GM18861 (cell line): ENCODE measurements at regions not wholly inside any gene's neighbourhood (a gene's known extent, or its start where the extent isn't known, plus 50 kb on each side); places are given as distances from the start of the nearest gene placed in this dataset.
"Not testable (repeated sequence)": the region's sequence is repeated elsewhere in the genome, so short reads cannot be mapped to it uniquely, and the experiment has no call there.

Experiments used
- ATAC-seq: cut with Tn5 transposase; IDR thresholded peaks from one replicate; pipeline ENCODE4 v1.9.1; 2021; ENCODE audit not compliant: unreplicated experiment

DNA sequence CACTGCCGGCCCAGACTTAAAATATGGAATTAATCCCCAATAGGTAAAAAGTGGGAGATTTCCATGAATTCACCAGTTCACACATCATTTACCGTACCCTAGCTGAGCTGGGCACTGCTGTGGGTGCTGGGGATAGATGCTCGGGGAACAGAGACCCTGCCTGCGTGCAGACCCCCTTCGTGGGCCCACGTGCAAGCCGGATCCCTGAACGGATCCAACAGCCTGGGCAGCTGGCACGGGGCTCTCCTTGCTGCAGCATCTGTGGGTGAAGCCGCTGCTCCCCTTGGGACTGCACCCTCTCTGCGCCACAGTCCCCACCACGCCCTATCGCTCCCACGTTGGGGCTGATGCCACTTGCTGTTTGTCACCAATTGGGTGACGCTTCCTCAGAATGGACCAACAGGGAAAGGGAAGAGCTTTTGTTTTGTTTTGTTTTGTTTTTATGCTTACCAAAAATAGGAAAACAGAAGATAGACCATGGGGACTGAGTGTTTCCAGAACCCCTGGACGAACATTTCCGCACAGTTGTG, 279.7 kb upstream of the SFSWAP start:
- ATAC-seq, result not testable (repeated sequence)

DNA sequence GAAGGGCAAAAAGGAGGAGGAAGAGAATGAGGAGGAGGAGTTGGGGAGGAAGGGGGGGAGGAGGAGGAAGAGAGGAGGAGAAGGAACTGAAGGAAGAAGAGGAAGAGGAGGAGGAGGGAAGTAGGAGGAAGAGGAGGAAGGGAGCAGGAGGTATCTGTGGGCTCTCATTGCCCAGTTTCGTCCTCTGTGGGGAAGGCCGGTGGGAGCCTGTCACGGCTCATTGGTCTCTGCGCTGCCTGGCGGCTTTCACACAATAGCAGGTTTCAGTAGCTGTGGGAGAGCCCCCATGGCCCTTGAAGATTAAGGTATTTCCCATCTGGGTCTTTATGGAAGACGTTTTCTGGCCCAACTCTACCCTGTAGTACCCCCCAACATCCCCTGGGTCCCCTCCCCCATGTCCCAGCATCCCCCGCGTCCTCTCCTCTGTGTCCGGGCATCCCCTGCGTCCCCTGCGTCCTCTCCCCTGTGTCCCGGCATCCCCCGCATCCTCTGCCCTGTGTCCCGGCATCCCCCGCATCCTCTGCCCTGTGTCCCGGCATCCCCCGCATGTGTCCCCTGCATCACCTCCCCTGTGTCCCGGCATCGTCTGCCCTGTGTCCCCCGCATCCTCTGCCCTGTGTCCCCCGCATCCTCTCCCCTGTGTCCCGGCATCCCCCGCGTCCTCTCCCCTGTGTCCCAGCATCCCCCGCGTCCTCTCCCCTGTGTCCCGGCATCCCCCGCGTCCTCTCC, 278.2 kb upstream of the SFSWAP start:
- no peak for ATAC-seq

DNA sequence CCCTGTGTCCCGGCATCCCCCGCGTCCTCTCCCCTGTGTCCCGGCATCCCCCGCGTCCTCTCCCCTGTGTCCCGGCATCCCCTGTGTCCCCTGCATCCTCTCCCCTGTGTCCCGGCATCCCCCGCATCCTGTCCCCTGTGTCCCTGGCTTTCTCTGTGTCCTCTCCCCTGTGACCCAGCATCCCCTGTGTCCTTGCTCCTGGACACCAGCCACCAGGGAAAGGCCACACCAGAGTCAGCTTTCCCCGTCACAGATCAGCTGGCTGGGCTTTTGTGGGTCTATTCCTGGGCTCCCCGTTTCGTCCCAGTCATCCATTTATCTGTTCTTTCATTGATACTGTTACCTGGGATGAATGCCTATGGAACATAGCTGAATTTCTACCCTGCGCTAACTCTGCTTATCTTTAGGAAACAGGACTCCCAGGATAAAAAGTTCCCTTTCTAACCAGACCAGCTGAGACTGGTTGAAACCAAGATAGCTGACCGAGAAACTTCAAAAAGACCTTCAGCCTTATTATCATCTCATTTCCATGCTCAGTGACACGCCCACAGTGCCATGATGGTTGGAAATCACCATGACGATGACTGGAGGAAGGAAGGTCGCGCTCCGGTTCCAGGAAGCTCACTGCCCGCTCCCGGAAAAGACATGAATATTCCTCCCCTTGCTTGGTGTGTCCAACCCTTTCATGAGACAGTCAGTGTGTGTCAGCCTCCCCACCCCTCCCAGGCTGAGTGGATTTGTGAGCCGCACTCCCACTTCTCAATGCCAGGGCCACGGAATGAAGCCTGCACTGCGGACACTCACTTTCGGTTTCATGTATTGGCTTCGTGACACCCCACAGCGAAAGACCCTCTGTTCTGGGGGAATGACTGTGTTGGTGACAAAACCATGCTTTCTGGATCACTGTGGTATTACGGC, 276.4 kb upstream of the SFSWAP start:
- ATAC-seq, result no peak

DNA sequence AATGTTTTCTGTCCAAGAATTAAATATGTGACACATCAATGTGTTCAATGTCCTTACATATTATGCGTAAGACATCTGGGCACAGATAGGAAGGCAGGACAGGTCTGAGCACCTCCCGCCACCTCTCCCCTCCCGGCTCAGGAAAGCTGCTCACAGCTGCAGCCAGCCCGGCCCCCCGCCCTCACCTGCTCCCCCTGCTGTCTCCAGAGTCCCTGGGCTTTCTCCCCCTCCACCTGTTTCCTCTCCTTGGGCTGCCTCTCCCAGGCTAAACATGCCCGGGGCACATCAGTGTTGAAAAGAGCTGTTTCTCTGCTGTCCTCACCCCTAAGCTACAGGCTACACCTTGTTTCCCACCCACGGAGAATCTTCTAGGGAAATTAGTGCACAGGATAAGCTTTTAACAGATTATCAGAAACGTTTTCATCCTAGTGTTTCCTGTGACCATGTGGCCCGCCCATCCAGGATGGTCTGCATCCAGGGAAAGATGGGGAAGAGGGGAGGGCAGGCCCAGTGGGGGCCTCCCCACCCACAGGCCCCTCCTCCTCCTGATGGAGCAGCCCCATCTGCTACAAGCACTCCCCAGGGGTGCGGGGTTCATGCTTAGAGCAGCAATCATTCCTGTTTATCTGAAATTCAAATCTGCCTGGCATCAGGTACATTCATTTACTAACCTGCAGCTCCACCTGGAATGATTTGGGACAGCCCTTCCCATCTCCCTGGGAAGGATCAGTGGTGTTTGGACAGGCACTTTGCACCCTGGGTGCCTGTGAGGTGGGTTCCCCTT, 273.8 kb upstream of the SFSWAP start:
- no peak for ATAC-seq

DNA sequence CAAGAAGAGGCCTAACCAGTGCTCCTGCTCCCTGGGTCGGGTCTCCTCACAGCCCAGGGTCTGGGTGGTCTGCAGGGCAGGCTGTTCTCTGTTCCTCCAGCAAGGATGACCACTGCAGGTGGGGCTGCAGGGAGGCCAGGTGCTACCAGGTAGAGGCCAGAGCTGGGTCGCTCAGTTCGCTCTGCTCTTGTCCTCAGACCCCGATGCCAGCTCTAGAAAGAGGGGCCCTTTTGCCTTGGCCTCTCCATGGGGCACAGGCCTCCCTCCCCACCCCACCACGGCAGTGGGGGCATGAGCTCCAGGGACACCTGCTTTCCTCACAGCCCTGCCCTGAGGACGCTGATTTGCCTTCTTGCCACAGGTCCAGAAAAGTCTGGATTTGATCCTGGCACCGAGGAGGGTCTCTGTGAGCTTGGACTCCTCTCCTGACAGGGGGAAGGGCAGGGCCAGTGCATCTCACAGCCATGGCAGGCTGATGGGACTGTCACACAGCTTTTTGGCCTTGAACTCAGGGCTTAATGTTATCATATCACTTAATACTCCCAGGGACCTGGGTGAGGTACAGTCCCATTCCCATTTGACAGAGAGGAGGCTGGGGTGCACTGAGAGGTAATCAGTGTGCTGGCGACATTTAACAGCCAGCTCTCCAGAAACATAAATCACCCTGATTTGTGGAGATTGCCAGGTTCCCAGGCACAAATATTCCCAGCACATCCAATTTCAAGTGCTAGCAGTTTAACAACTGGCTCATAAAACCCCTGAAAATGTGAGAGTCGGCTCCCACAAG, 273.0 kb upstream of the SFSWAP start:
- no peak for ATAC-seq

DNA sequence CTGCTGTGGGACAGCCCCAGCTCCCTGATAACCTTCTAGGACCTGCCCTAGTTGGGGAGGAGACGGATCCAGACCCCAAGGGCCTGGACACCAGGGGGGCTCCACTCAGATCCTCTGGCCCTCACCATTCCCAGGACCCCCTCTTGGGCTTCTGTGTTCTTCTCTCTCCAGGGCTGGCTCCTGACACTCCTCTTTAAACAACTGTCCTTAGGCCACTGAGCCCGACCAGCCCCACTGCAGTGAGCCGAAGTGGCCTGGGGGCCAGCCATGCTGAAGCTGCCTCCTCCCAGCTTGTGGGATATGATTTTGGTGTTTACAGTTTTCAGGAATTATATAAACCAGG, 272.4 kb upstream of the SFSWAP start:
- not testable (repeated sequence) for ATAC-seq

- ATAC-seq, result no peak
Observed at GRCh38 chr12:131438881-131439280, 272.0 kb upstream of the SFSWAP start.

DNA sequence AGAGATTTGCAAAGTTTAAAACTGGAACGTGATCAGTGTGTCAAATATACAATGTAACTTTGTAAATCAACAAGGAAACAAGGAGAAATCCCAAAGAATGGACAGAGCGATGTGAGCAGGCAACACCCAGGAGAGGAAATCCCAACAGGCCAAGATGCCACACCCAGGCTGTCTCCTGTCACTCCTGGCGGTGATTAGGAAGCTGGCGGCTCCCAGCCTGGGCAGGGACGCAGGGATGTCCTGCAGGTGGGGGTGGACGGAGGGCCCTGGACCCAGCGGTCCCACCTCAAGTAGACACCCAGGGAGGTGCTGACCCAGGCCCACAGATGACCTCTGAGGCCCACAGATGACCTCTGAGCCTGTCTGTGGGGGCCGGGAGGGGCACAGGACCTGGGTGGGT, 271.1 kb upstream of the SFSWAP start:
- not testable (repeated sequence) for ATAC-seq

GRCh38 chr12:131440209-131441059, 270.5 kb upstream of the SFSWAP start:
- not testable (repeated sequence) for ATAC-seq

DNA sequence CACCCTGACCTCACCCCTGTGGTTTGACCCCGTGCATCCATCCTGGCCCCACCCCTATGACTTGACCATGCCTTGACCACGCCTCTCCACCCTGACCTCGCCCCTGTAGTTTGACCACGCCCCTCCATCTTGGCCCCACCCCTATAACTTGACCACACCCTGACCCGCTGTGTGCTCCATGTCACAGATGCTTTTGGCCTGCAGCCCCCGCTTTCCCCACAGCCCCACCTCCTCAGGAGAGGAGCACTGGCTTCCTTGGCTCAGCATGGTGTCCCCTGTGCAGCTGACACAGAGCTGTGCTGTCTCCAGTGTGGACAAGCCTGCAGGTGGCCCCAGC, 269.9 kb upstream of the SFSWAP start:
- no peak for ATAC-seq

DNA sequence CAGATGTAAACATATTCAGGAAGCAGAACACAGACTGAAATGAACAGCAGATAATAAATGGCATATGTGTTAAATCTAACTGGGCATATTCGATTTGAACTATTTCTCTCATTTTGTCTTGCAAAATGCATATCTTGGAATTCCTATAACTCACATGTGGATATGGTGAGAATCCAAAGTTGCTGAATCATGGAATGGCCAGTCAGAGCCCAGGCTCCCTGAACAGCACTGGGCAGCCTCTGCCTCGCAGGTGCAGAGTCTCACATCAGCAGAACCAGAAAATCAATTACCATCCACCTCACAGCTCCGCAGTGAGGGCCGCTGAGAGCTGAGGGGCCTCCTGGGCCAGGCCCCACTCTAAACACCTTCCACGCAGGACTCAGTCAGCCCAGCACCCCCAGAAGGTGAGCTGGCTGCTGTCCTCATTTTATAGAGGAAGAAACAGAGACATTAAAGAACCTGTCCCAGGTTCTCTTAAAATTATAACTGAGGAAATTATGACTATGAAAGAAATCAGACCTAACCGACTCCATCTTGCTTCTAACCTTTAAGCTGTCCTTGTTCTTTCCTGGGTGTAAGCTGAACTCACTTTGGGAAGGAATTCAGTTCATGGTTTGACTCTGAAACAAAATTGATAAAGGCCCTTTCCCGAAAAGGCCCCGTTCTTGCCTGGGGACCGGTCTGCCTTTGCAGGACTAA, 269.1 kb upstream of the SFSWAP start:
- no peak for ATAC-seq

GRCh38 chr12:131442337-131442918, 268.5 kb upstream of the SFSWAP start:
- ATAC-seq, result no peak

GRCh38 chr12:131443019-131444000, 267.6 kb upstream of the SFSWAP start:
- ATAC-seq, result no peak

GRCh38 chr12:131444220-131445164, 266.4 kb upstream of the SFSWAP start:
- ATAC-seq, result no peak

DNA sequence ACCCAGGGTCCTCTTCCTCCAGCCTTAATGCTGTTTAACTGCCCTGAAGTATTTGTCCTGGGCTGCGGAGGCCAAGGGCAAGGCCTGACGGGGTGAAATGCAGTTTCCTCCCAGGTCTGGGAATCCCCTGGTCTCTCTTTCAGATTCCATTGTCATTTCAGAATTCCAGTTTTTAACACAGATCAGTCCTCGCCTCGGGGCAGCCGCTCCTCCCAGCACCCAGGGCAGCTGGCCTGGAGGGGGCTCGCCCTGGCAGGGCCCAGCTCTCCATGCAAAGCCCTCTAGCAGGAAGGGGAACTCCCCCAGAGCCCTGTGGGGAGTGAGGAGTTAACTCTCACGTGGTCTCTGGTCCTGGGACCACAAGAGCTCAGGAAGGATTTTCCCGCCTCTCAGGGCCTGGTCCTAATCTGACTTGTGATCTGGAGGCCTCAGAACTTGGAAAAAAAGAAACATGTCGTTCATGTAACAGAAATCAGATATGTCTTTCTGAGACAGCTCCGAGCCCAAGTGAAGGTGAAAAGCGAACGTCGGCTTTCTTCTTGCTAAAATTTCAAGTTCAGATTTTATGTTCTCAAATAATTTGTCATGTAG, 265.6 kb upstream of the SFSWAP start:
- ATAC-seq, result no peak

DNA sequence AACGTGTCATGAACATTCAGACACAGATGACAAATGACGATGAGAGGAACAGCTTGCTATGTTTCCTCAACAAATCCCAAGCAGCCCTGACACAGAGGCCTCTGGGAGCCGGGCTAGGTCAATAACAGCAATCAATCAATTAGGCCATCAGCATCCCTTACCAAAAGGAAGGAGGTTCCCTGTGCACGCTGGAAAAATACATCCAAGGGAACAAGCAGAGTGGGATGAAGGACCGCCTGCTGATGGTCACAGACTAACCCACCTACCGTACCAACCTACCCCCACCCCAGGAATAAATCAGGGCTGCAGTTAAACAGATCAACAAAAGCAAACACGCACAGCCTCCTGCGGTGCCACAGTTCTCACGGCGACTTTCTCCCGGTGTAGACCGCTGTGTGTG, 265.1 kb upstream of the SFSWAP start:
- no peak for ATAC-seq
